ENCODE measurements at regions not wholly inside any gene's neighbourhood (a gene's known extent, or its start where the extent isn't known, plus 50 kb on each side); places are given as distances from the start of the nearest gene placed in this dataset.
"Not testable (repeated sequence)": the region's sequence is repeated elsewhere in the genome, so short reads cannot be mapped to it uniquely, and the experiment has no call there.

DNA sequence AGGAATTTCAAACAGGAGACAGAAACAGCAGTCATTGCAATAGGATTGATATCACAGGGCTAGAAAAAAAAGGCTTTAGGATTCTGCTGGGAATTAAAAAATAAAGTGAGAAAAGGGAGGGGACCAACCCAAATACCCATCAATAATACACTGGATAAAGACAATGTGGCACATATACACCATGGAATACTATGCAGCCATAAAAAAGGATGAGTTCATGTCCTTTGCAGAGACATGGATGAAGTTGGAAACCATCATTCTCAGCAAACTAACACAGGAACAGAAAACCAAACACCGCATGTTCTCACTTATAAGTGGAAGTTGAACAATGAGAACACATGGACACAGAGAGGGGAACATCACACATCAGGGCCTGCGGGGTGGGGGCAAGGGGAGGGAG is 86.9 kb upstream of the ODAD2 start:
- TF ChIP-seq POLR2AphosphoS5 (IDR thresholded peaks at IDR 0.05; ENCODE audit: borderline replicate concordance, low read depth, low read length); EZH2 (IDR thresholded peaks at IDR 0.05): not testable (repeated sequence)

Data from SK-N-MC (cell line).